Colon (tissue), 2 donors: ENCODE measurements at regions not wholly inside any gene's neighbourhood (a gene's known extent, or its start where the extent isn't known, plus 50 kb on each side); places are given as distances from the start of the nearest gene placed in this dataset.
A peak's percentile ranks its signal among the peaks of the same experiment; 100 is the strongest.

ENCODE experiments used
- FAIRE-seq: peaks from 2 replicates; lab custom pipeline; 2012; peaks lifted over from hg19 to GRCh38; lab: Jason Lieb, UNC
- donor health status: control.
- donor health status: control.

DNA sequence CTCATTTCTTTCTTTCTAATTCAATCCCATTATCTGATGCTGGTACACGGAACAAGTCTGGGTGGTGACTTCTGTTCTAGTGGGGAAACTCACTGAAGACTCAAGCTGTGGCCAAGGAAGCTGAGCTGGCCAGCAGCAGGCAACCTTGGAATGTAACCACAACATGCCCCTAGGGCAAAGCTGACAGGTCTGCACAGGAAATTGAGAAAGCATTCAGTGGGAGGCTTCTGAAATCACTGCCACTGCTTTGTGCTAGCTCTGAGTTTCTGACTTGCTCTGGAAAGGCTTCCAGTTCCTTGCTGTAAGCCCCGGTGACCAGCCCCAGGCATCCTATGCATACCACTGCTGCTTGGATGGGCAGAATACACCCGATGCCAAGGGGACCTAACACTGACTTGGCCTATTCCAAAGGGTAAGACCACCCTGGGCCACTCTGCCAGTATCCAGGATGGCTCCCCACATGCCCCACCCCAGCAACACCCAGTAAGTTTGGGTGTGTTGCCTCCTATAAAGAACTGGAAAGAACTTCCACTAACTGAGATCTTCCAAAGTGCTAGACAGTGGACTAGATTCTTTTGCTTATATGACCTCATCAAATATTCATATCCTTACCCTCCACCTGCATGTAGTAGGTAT lies 84.5 kb upstream of the CDKN3 start:
- no peak for FAIRE-seq

DNA sequence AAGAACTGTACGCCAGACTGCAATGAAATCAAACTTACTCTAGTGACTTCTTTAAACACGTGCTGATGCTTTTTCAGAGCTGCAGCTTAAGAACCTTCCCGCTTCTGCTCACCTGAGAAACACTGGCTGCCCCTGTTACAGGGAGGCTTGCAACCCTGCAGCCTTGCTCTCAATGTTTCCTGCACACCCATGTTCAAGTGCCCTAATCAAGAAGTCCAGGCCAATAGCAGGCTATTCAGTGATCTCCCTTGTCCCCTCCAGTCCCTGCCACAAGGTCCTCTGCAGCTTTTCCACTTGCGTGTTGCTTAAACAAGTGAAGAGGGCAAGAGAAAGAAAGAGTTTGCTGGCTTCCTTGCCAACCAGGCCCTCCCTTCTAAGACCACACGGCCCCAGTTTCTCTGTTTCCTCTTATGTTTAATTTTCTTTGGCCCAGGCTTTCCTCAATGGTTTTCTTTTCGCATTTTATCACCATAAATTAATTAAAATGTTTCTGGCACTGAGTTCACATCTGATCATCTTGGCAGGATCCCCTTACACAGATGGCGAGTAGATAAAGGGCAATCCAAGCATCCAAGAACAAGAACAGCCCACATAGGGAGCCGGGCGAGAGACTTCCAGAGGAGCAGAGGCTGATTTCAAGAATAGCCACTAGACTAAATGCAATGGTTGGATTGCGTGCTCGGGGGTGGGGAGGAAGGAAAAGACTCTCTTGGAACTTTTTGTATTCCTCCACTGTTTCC lies 82.3 kb upstream of the CDKN3 start:
- no peak for FAIRE-seq

DNA sequence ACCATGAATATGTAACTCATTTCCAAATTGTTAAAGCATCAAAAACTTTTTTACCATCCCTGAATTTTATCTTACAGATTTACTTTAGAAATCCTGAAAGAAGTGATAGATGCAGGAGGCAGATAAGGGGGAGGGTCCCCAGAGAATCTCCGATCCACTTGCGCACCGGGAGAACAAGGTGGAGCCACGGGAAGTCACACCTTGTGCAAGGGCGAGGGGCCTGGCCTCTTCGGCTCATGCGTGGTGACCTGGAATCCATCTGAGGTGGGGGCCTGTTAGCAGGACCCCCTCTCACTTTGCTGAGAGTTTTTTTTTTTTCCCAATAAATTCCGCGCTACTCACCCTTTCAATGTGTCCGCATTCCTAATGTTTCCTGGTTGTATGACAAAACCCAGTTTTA lies 80.2 kb upstream of the CDKN3 start:
- FAIRE-seq: no peak

DNA sequence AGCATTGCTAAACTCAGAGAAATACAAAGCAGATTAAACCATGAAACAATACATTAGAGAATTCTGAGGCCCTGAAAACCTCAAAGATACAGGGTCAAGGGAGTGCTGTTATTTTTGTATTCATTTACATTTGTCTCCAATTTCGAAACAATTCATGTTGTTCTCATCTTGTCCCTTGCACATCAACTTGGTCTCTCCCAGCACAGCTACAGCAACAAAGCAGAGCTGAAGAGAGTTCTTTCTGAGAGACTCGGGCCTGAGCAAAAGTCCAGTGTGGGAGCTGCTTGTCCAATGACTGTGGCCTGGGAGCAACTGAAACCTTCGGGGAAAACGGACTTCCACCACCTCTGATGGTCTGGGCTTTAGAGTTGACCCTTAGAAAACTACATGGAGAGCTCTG lies 79.4 kb upstream of the CDKN3 start:
- no peak for FAIRE-seq

- FAIRE-seq: no peak
Observed at GRCh38 chr14:54322246-54322645, 74.6 kb upstream of the CDKN3 start.

GRCh38 chr14:54322701-54323337 lies 74.0 kb upstream of the CDKN3 start:
- FAIRE-seq: no peak

DNA sequence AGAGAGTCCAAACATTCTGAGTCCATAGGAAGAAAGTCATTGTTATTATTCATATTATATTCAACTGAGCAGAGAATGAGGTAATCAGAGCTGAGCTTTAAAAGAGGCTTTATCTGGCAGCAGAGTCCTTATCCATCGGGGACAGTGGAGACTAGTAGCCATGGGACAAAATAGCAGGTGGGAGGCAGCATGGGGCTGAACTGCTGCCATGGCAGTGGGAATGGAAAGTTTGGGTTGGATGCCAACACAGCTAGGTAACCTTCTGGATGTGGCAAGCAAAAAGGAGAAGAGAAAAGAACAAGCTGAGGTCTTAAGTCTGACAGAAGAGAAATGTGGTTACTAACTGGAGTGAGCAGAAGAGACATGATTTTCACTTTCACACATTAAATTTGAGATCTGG lies 71.0 kb upstream of the CDKN3 start:
- FAIRE-seq: no peak

- FAIRE-seq: no peak
Observed at GRCh38 chr14:54329082-54329695, 67.6 kb upstream of the CDKN3 start.

DNA sequence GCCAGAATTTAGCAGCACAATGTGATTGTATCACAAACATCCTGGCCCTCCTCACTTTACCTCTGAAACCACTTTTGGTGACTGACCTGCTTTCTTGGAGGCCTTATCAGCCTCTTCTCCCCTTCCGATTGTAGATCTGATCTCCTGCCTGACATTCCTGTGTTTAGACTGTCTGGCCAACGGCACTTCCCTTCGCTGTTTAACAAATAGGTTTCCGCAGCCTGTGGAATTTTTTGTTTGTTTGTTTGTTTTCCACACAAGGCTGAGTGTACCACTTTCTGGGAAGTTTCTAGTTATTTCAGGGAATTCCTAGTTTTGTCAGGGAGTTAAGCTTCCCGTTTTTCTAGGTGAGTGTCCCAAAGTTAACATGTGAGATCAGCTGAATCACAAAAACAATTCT lies 65.9 kb upstream of the CDKN3 start:
- FAIRE-seq: no peak

GRCh38 chr14:54331516-54331915 lies 65.3 kb upstream of the CDKN3 start:
- FAIRE-seq: no peak

GRCh38 chr14:54332490-54332889 lies 64.3 kb upstream of the CDKN3 start:
- FAIRE-seq: no peak

DNA sequence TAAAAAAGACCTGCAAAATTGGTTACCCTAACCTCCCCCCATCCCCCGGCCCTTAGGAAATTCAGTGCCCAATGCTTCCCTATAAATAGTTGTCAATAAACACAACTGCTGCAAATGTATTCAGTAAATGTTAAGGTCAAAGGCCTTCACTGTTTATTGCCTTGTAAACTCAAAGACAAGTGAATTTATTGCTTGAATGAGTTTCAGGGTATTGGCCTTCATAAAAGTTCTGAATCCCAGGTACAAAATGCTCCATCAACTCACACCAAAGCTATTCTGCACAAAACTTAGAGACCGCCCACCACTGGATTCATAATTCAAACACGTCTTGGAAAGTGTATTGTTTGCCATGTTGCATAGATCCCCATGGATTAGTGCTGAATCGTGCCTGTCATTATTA lies 63.3 kb upstream of the CDKN3 start:
- FAIRE-seq: no peak

DNA sequence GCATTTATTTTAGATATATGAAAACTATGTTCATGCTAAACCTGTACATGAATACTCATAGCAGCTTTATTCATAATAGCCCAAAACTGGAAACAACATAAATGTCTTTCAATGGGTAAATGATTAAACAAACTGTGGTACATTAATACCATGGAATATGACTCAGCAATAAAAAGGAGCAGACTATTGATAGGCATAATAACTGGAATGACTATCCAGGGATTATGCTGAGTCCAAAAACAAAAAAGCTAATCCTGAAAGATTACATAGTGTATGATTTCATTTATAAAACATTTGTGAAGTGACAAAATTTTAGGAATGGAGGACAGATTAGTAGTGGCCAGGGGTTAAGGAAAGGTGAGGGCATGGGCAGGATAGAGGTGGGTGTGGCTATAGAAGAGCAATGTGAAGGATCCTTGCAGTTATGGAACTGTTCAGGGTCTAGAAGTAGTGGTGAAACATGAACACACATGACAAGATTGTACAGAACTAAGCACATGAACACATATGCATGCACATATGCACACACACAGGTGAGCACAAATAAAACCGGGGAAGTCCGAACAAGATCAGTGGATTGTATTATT lies 61.1 kb upstream of the CDKN3 start:
- peak; percentile 24 for FAIRE-seq

GRCh38 chr14:54337314-54337713 lies 59.5 kb upstream of the CDKN3 start:
- no peak for FAIRE-seq

- FAIRE-seq: no peak
Observed at GRCh38 chr14:54338696-54339317, 58.0 kb upstream of the CDKN3 start.

GRCh38 chr14:54339771-54340170 lies 57.0 kb upstream of the CDKN3 start:
- FAIRE-seq: no peak

- no peak for FAIRE-seq
Observed at GRCh38 chr14:54342806-54343205, 54.0 kb upstream of the CDKN3 start.

DNA sequence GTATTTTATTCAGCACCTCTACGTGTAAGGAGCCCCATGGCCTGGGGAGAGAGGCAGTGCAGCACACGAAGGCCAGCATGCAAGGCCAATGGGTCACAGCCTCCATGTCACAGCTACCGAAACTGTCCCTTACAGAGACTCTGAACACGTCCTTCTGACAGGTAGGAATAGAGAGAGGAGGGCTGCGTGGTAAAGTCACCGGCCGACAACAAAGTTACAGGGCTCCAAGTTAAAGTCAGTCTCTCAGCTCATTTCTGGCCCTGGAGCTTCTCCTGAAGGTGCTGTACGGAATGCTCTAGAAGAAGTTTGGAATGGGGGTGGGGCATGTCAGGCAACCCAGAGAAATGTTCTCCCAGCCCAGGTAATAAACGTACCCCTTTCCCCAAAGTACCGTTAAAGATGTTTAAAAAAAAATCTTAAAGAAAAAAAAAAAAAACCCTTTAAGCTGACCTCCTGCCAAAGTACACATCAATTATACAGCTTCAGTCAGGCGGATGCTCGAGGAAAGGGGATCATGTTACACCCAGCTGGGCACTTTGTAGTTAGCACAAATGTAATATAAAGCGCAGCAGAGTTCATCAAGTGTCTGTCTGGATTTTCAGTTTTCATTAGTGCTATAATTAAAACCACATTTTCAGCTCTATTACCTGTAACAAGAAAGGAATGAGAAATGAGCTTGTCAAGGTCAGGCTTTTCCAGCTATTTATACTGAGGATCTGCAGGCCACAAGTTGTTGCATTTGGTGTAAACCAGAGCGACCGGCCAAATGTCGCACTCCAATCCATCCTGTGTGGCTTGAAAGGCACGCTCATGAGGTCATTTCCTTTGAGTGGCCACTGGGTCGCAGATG lies 53.3 kb upstream of the CDKN3 start:
- FAIRE-seq: no peak

DNA sequence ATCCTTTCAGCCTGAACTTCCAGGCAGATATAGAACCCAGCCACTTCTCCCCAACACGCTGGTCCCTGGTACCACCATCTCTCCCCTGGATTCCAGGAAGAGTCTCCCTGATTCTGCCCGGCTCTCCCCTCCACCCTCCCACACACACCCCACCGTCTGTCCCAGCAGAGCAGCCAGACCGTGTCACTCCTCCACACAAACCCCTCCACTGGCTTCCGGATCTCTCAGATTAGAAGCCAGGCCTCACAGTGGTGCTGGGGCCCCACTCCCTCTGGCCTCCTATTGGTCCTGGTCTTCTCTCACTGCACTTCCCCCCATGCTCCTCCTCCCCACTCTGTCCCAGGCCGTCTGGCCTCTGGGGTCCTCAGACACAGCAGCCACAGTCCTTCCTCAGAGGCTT lies 52.4 kb upstream of the CDKN3 start:
- FAIRE-seq: no peak

- FAIRE-seq: no peak
Observed at GRCh38 chr14:54346257-54346656, 50.5 kb upstream of the CDKN3 start.
